ENCODE measurements at regions not wholly inside any gene's neighbourhood (a gene's known extent, or its start where the extent isn't known, plus 50 kb on each side); places are given as distances from the start of the nearest gene placed in this dataset.

DNA sequence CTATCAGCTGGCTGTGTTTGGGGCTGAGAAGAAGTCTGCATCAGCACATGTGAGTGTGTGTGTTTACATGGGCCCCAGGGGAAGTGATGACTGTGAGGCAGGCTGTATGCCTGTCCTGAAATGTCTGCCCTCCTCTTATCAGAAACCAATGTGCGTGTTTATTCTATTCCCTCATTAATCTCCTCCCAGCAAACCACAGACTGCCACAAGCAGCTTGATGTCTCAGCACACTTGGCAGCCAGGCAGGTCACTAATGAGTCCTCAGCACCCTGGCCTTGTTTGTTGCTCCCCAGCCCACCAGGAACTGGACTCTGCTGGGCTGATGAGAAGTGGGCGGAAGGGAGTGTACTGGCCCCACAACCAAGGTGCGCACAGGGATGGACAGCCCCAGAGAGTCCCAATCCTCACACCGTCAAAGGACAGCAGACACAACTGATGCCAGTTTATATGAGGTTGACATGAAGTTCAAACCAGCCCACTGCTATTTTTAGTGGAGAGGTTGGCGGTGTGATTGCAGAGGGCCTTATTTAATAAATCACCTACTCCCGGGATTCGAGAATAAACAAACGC lies 225.8 kb downstream of the ETS1 start:
- no peak for FAIRE-seq

DNA sequence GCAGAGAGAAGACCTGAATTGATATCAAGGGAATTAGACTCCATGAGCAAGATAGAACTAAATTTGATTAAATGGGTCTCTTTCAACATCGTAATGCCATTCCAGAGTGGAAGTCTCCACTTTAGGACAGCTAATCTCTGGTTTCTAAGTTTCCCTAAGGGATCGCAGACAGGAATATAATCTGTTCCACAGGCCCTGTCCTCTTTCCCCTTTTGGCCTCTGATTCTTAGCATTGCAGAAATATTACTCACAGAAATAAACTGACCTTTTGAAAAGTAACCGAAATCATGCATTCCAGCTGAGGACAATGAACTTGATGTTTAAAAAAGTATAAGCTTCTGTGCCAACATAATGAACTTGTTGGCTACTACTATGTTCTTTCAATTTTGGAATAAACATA lies 227.8 kb downstream of the ETS1 start:
- no peak for FAIRE-seq

DNA sequence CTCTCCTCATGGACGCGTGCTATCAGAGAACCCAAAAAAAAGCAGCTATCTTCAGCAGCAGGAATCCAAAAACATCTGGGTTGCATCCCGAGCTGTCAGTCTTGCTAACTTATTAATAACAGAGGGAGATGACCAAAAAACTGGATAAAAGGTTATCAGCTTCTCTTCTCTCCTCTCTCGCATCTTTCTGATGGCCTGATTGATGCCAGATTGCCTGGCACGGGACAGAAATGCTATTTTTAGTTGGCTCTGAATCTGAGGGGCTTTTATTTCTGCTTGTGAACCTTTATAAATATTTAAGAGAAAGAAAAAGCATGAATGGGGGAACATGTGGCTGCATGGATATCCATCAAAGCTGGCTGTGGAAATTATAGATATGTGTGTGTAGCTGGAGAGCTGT lies 230.3 kb downstream of the ETS1 start:
- FAIRE-seq = no peak

DNA sequence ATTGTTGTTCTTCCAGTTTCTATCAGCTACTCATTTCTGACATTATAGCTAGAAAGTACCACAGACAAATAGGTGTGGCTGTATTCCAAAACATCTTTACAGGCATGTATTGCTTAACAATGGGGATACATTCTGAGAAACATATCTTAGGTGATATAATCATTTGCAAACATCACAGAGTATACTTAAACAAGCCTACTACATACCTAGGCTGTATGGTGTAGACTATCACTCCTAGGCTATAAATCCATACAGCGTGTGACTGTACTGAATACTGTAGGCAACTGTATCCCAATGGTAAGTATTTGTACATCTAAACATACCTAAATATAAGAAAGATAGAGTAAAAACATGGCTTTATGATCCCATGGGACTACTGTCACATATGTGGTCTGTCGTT lies 231.8 kb downstream of the ETS1 start:
- no peak for FAIRE-seq

DNA sequence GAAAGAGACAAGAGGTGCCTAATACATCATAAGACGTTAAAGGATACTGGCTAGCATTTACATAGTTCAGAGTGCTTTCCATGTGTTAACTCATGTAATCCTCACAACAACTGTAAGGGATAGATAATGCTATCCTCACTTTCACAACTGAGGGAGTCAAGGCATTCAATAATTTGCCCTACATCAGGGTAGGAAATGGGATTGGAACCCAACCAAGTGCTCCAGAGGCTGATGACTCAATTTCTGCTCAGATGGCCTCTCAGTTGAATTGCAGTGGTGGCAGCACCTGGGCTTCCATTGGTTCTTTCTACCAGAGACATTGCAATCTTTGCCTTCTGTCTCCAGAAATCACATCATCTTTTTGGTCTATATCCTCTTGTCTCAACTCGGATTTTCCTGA lies 232.9 kb downstream of the ETS1 start:
- no peak for FAIRE-seq

DNA sequence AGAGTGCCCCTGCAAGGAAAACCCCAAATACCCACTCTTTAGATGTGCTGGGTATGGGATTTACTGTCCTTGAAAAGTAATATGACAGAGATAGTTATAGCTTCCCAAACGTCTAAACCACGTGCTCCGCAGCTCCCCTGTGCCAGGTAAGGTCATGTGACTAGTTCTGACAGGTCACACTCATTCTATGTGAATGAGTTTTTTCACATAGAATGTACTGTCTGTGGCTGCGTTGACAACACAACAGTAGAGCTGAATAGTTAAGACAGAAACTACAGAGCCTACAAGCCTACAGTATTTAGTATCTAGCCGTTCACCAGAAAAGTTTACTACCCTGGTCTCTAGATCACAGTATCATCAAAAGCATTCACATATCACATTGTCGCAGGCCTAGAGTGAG lies 236.2 kb downstream of the ETS1 start:
- no peak for FAIRE-seq

GRCh38 chr11:128349650-128350299 lies 237.6 kb downstream of the ETS1 start:
- FAIRE-seq = no peak

- no peak for FAIRE-seq
Measured at GRCh38 chr11:128346804-128347203, 240.6 kb downstream of the ETS1 start.

GRCh38 chr11:128345316-128345715 lies 242.0 kb downstream of the ETS1 start:
- no peak for FAIRE-seq

- no peak for FAIRE-seq
Measured at GRCh38 chr11:128343870-128344269, 243.5 kb downstream of the ETS1 start.

GRCh38 chr11:128343135-128343514 lies 244.2 kb downstream of the ETS1 start:
- no peak for FAIRE-seq

DNA sequence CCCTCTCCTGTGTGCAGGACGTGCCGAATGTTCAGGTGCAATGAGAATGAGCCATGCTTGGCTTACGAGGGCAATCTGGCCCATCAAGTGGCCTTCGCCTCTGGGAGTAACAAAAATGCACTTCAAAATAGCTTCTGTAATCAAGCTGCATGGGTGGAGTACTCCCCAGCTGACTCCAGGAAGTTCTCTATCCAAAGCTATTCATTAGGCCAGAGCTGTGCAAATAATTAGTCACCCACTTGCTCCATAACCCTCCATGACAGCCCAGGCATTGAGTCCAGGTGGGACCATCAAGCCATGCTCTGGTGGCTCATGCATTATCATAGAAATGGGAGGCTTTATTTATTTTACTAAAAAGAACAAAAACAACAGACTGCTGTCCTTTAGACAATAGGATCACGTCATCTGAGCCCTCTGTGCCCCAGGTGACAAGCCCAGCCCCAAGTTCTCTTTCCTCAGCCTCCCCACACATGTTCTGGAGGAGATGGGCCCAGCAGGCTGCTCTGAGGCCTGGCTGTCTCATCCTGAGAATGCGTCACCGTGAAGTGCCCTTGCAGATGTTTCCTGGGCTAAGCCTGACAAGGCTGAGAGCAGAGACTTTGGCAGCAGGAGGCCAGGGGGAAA lies 244.7 kb downstream of the ETS1 start:
- no peak for FAIRE-seq

- FAIRE-seq = no peak
Measured at GRCh38 chr11:128341280-128342248, 245.8 kb downstream of the ETS1 start.

GRCh38 chr11:128339792-128340191 lies 247.6 kb downstream of the ETS1 start:
- FAIRE-seq = no peak

- no peak for FAIRE-seq
Measured at GRCh38 chr11:128338811-128339210, 248.5 kb downstream of the ETS1 start.

DNA sequence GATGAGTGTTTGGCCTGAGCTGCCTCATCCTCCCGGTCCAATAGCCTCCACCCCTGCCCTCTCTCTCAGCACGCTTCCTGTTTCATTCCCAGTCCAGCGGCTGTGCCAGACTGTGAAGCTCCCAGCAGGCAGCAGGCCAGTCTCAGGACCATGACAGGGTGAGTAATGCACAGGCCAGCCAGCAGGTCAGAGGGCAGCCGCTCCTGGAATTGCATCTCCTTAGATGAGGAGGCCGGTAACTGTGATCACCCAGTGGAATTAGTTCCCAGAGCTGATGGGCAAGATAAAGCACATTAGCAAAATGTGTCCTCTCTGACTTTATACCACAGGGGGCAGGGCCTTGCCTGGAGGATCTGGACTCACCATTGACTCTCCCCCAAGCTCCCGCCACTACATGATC lies 251.2 kb downstream of the ETS1 start:
- FAIRE-seq = no peak

- FAIRE-seq = no peak
Measured at GRCh38 chr11:128335729-128336128, 251.6 kb downstream of the ETS1 start.

DNA sequence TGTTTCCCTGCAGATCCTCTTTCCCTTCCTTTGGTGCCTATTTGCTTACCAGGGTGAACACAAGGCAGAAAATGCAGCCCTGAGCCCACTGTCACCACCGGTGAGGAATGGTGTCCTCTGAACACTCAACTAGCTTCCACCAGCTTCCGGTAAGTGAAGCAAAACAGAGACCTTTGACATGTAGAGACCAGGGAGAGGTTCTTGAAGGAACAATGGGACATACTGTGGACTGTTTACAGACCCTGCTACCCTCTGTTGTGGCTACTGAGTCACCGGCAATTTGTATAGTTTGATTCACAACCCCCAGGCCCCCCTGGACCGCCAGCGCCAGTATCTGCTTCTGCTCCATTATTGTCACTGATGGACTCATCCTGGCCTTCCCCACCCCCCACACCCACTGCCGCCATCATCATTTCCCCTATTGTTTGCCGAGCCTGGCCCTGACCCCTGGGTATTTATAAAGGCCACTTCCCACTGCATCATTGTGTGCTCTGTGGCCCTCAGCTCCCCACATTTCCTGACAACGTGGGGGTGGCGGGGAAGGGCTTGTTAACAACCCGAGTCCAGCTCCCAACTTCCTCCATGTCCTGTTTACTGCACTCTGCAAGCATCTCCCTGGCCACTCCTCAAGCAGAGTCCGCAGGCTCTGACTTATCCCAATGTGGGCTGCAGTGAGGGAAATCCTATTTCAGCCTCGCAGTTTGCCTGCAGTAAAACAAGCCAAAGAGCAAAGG lies 252.9 kb downstream of the ETS1 start:
- no peak for FAIRE-seq

- FAIRE-seq = no peak
Measured at GRCh38 chr11:128331317-128331716, 256.0 kb downstream of the ETS1 start.

- no peak for FAIRE-seq
Measured at GRCh38 chr11:128330203-128330602, 257.2 kb downstream of the ETS1 start.

- no peak for FAIRE-seq
Measured at GRCh38 chr11:128328955-128329551, 258.3 kb downstream of the ETS1 start.

DNA sequence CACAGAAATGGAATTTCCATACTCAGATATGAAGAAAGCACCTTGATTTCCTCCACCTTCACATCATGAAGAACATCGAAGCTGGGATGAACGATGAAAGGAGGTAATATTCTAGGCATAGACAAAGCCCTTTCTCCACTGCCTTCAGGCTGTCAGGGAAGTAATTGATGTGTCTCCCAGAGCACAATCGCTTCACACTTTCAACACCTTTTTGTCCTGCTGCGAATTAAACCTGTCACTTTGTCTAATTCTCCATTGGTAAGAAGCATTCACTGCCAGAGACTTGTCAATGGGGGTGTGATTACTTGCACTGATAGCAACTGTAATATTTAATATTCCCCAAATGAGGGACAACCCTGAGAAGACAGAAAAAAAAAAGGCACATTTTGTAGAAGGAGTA lies 260.1 kb downstream of the ETS1 start:
- FAIRE-seq = no peak
